ENCODE measurements at regions not wholly inside any gene's neighbourhood (a gene's known extent, or its start where the extent isn't known, plus 50 kb on each side); places are given as distances from the start of the nearest gene placed in this dataset.

GRCh38 chr10:101299211-101299610, 54.8 kb upstream of the BTRC start:
- DNase-seq = no peak

GRCh38 chr10:101301111-101301731, 52.7 kb upstream of the BTRC start:
- DNase-seq = peak; percentile 25

DNA sequence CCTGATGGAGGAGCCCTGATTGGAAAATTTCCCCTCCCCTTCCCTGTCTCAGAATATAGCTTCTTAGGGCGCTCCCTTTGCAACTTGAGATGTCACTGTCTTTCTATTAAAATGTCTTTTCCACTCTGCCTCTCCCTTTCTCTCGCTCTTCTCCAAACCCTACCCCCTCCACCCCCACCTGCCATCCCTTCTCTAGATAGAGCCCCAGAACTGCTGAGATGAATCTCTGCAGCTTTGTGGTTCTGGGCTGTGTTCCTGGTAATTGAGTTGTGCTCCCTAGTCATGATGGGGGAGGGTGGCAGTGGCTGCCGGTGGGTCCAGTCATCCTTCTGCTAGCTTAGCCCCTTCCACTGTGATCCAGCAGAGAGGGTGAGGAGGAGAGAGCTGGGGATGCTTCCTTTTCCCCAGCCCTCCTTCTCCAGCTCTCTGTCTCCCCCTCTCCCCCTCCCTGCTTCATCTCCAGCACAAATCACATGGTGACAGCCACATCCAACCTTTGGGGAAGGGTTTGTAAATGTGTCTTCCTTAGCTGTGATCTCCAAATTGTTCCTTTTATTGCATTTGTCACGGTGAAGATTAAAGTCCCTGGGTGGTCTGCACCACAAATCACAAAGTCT, 50.8 kb upstream of the BTRC start:
- no peak for DNase-seq
